ENCODE measurements at regions not wholly inside any gene's neighbourhood (a gene's known extent, or its start where the extent isn't known, plus 50 kb on each side); places are given as distances from the start of the nearest gene placed in this dataset.
"Not testable (repeated sequence)": the region's sequence is repeated elsewhere in the genome, so short reads cannot be mapped to it uniquely, and the experiment has no call there.

DNA sequence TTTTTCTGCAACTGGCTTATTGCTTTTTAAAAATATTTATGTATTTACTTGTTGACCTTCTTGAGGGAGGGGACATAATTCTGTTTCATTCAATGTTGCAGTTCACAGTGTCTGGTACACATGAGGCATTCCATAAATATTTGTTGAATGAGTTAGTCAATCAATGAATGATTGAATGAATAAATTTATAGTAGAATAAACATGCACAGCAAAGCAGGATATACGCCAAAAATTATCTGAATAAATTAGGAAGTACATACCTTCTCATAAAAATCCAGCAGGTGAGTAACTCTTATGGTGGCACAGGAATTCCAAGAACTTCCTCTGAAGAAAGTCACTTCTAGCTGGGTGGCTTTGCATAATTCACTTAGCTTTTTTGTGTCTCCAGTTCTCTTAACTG lies 469.4 kb upstream of the ATP11B start:
- H3K4me3 ChIP-seq (ENCODE audit: low read depth, low read length), result no peak overlapping the region
- DNase-seq (ENCODE audit: low read depth), result no peak
- TF ChIP-seq CTCF (conservative IDR thresholded peaks at IDR 0.05; ENCODE audit: low read depth, low read length), result no peak

GRCh38 chr3:182325213-182325950 lies 467.9 kb upstream of the ATP11B start:
- no peak for DNase-seq (ENCODE audit: low read depth)

GRCh38 chr3:182327196-182327681 lies 466.1 kb upstream of the ATP11B start:
- DNase-seq (ENCODE audit: low read depth), result no peak
- no peak overlapping the region for H3K4me3 ChIP-seq (ENCODE audit: low read depth, low read length)

More at GRCh38 chr3:182325213-182325950, 467.9 kb upstream of the ATP11B start:
- no peak overlapping the region for H3K4me3 ChIP-seq (ENCODE audit: low read depth, low read length)
- no peak for TF ChIP-seq CTCF (conservative IDR thresholded peaks at IDR 0.05; ENCODE audit: low read depth, low read length)

GRCh38 chr3:182330646-182331045 lies 462.7 kb upstream of the ATP11B start:
- DNase-seq (ENCODE audit: low read depth), result no peak
- no peak overlapping the region for H3K4me3 ChIP-seq (ENCODE audit: low read depth, low read length)
- no peak for TF ChIP-seq CTCF (conservative IDR thresholded peaks at IDR 0.05; ENCODE audit: low read depth, low read length)

More at GRCh38 chr3:182327196-182327681, 466.1 kb upstream of the ATP11B start:
- TF ChIP-seq CTCF (conservative IDR thresholded peaks at IDR 0.05; ENCODE audit: low read depth, low read length), result no peak

DNA sequence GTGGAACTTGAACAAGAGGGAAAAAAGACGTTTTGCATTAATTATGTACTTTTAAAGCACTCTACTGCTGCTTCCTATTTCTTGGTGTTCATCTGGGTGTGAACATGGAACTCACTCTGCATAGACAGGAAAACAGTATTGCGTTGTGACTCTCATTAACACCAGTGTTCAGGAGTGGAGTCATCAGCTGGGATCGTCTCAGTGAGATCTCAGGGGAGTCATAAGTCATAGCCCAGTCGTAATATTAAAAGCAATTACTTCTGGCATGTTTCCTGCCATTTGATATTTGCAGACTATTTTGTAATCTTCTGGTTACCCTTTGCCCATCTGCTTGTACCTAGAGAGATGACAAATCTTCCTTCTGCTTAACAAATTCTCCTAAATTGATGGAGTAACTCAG lies 462.0 kb upstream of the ATP11B start:
- TF ChIP-seq CTCF (conservative IDR thresholded peaks at IDR 0.05; ENCODE audit: low read depth, low read length), result no peak
- no peak overlapping the region for H3K4me3 ChIP-seq (ENCODE audit: low read depth, low read length)
- no peak for DNase-seq (ENCODE audit: low read depth)

DNA sequence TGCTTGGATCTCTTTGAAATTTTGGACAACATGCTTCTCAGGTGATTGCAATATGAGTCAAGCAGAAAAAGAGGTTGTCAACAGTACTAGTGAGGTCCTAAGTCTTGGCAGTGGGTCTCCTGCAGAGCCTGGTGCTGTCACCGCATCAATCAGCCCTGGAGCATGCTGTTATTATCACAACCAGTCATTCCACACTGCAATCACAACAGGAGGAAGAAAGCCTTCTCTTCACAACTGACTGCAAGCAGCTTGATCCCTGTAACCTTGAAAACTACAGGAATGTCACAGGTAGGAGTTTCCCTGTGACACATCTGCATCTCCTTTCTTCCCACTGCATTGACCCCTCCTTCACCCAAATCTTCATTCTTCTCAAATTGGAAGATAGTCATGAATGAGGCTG lies 451.1 kb upstream of the ATP11B start:
- H3K4me3 ChIP-seq (ENCODE audit: low read depth, low read length), result no peak overlapping the region
- no peak for TF ChIP-seq CTCF (conservative IDR thresholded peaks at IDR 0.05; ENCODE audit: low read depth, low read length)
- no peak for DNase-seq (ENCODE audit: low read depth)

DNA sequence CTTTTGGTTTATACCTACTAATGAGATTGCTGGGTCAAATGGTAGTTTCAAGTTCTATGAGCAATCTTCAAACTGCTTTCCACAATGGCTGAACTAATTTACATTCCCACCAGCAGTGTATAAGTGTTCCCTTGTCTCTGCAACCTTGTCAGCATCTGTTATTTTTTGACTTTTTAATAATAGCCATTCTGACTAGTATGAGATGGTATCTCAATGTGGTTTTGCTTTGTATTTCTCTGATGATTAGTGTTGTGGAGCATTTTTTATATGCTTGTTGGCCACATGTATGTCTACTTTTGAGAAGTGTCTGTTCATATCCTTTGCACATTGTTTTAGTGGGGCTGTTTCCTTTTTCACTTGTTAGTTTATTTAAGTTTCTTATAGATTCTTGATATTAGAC lies 449.3 kb upstream of the ATP11B start:
- not testable (repeated sequence) for DNase-seq (ENCODE audit: low read depth); H3K4me3 ChIP-seq (ENCODE audit: low read depth, low read length)
